OCI-LY7 (cell line): ENCODE measurements at regions not wholly inside any gene's neighbourhood (a gene's known extent, or its start where the extent isn't known, plus 50 kb on each side); places are given as distances from the start of the nearest gene placed in this dataset.

Experiments
- BruUV-seq: library from RNA; stranded (reverse); fragments of 400-500 nt; replicated peaks from 2 replicates; lab custom pipeline; 2021; lab: Mats Ljungman, UMichigan
- CTCF ChIA-PET: fragments of 300-600 bp; sonication (Branson Sonifier 250); formaldehyde crosslinking; loops from one replicate; lab custom pipeline; 2022; ENCODE audit warnings: antibody characterized with exemption; ENCODE audit not compliant: unreplicated experiment; lab: Charles Lee
- POLR2A ChIA-PET: fragments of 300-600 bp; sonication (Branson Sonifier 250); formaldehyde crosslinking; loops from one replicate; lab custom pipeline; 2022; ENCODE audit warnings: antibody characterized with exemption; lab: Charles Lee
- DNase-seq: peaks from one replicate; pipeline ENCODE4 v3.0.0-alpha.2; 2015; ENCODE audit warnings: low spot score
- H2AFZ ChIP-seq: fragments of 200-600 bp; sonication (generic), shearing (Covaris generic); 2 replicates; pipeline ENCODE4 v1.6.1; 2014; ENCODE audit warnings: mild to moderate bottlenecking, antibody characterized with exemption, low read length, moderate library complexity
- H3K27ac ChIP-seq: fragments of 200-600 bp; sonication (generic); 2 replicates; pipeline ENCODE4 v1.5.1; 2014; ENCODE audit warnings: mixed run types, low read depth, mild to moderate bottlenecking, moderate library complexity, low read length, inconsistent platforms; ENCODE audit not compliant: poor library complexity, severe bottlenecking
- H3K36me3 ChIP-seq: fragments of 200-600 bp; sonication (generic); 2 replicates; pipeline ENCODE4 v1.6.1; 2014; ENCODE audit warnings: mild to moderate bottlenecking, antibody characterized with exemption, low read length, moderate library complexity, mixed read lengths; ENCODE audit not compliant: insufficient read depth
- H3K4me1 ChIP-seq: fragments of 200-600 bp; sonication (generic); 2 replicates; pipeline ENCODE4 v1.5.1; 2014; ENCODE audit warnings: mild to moderate bottlenecking, low read length; ENCODE audit not compliant: insufficient read depth, poor library complexity, severe bottlenecking
- H3K4me2 ChIP-seq: fragments of 200-600 bp; sonication (generic); 2 replicates; pipeline ENCODE4 v1.6.1; 2014; ENCODE audit warnings: mild to moderate bottlenecking, low read length
- H3K4me3 ChIP-seq: fragments of 200-600 bp; sonication (generic); 2 replicates; pipeline ENCODE4 v1.5.1; 2014; ENCODE audit warnings: mild to moderate bottlenecking, low read depth, low read length; ENCODE audit not compliant: poor library complexity, severe bottlenecking
- H3K79me2 ChIP-seq: fragments of 200-600 bp; sonication (generic); 2 replicates; pipeline ENCODE4 v1.6.1; 2016; ENCODE audit warnings: low read depth, mild to moderate bottlenecking, low read length, moderate library complexity, mixed read lengths; ENCODE audit not compliant: insufficient read depth
- H3K9me2 ChIP-seq: fragments of 200-600 bp; sonication (generic); 2 replicates; pipeline ENCODE4 v1.6.1; 2016; ENCODE audit warnings: mild to moderate bottlenecking, low read length, mixed read lengths; ENCODE audit not compliant: insufficient read depth
- H3K9me3 ChIP-seq: fragments of 200-600 bp; sonication (generic); 2 replicates; pipeline ENCODE4 v1.6.1; 2014; ENCODE audit warnings: mild to moderate bottlenecking, mixed run types, low read length, mixed read lengths
- H4K20me1 ChIP-seq: fragments of 200-600 bp; sonication (generic); 2 replicates; pipeline ENCODE4 v1.6.1; 2014; ENCODE audit warnings: mild to moderate bottlenecking, antibody characterized with exemption, low read length, moderate library complexity, mixed read lengths; ENCODE audit not compliant: insufficient read depth
- EZH2phosphoT487 ChIP-seq: fragments of 200-600 bp; sonication (generic); IDR thresholded peaks from 2 replicates; pipeline ENCODE4 v1.6.1; 2018; ENCODE audit warnings: low read depth, borderline replicate concordance, mild to moderate bottlenecking, mixed run types, antibody characterized with exemption, low read length, moderate library complexity, mixed read lengths
- intact Hi-C: fragments of 100-400 bp; cut with micrococcal nuclease; formaldehyde crosslinking; loops from one replicate; pipeline ENCODE4 v1.10.0; 2022; ENCODE audit not compliant: unreplicated experiment
- TF ChIP-seq, protein P1 (sequence below): fragments of 200-600 bp; sonication (generic); conservative IDR thresholded peaks from 2 replicates; pipeline ENCODE4 v1.5.1; 2014; ENCODE audit warnings: mild to moderate bottlenecking, antibody characterized with exemption, low read length, moderate library complexity, mixed read lengths

DNA sequence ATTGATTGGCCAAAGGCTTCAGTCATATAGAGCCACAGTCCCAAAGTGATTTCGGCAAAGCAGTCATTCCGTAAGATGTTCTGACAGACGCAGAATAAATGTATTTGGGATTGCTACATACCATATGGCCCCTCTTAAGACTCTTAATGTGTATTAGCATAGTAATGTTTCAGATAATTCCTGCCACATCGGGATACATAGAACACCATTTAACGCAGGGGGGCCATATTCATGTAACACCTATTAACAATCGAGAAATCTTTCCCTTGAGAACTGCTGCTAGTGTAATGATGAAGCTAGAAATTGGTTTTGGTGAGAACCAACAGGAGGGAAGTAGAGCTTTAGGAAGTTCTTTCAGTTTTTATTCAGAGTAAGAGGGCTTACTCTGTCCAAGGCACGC lies 390.9 kb upstream of the SASH1 start:
- ChIA-PET CTCF (no interaction called here), POLR2A (no interaction called here)
- TF ChIP-seq EZH2phosphoT487, result no peak
- TF ChIP-seq, protein P1, sequence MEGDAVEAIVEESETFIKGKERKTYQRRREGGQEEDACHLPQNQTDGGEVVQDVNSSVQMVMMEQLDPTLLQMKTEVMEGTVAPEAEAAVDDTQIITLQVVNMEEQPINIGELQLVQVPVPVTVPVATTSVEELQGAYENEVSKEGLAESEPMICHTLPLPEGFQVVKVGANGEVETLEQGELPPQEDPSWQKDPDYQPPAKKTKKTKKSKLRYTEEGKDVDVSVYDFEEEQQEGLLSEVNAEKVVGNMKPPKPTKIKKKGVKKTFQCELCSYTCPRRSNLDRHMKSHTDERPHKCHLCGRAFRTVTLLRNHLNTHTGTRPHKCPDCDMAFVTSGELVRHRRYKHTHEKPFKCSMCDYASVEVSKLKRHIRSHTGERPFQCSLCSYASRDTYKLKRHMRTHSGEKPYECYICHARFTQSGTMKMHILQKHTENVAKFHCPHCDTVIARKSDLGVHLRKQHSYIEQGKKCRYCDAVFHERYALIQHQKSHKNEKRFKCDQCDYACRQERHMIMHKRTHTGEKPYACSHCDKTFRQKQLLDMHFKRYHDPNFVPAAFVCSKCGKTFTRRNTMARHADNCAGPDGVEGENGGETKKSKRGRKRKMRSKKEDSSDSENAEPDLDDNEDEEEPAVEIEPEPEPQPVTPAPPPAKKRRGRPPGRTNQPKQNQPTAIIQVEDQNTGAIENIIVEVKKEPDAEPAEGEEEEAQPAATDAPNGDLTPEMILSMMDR, result no peak
- Histone ChIP-seq H3K27ac (no peak overlapping the region), H3K79me2 (no peaks in the 10 kb centered on the region), H3K36me3 (no peaks in the 10 kb centered on the region), H4K20me1 (no peaks in the 10 kb centered on the region), H3K9me2 (no peaks in the 10 kb centered on the region), H3K4me2 (no peak overlapping the region), H3K4me1 (no peaks in the 10 kb centered on the region), H3K9me3 (no peaks in the 10 kb centered on the region), H2AFZ (no peak overlapping the region), H3K4me3 (no peak overlapping the region)
- no TSS peak for BruUV-seq
- intact Hi-C loops, result no loop called here
- DNase-seq, result no peak

DNA sequence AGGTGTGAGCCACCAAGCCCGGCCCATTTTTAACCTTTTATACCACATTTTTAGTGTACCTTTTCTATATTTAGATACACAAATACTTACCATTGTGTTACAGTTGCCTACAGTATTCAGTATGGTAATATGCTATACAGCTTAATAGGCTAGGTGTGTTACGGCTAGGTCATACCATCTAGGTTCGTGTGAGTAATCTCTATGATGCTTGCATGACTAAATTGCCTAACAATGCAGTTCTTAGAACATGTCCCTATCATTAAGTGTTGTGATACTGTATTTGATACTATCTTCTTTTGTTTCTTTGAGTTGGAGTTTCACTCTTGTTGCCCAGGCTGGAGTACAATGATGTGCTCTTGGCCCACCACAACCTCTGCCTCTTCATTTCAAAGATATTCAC lies 387.7 kb upstream of the SASH1 start:
- H3K4me2 ChIP-seq, result no peak overlapping the region
- DNase-seq, result no peak
- TF ChIP-seq EZH2phosphoT487, result no peak
- TF ChIP-seq, protein P1, result no peak
- H3K9me3 ChIP-seq, result no peaks in the 10 kb centered on the region
- intact Hi-C loops, result no loop called here
- no TSS peak for BruUV-seq
- CTCF ChIA-PET, result no interaction called here
- no peak overlapping the region for H3K4me3 ChIP-seq
- no peaks in the 10 kb centered on the region for H3K79me2 ChIP-seq
- H4K20me1 ChIP-seq, result no peaks in the 10 kb centered on the region
- H2AFZ ChIP-seq, result no peak overlapping the region
- no peak overlapping the region for H3K27ac ChIP-seq
- no peaks in the 10 kb centered on the region for H3K36me3 ChIP-seq
- H3K4me1 ChIP-seq, result no peaks in the 10 kb centered on the region
- H3K9me2 ChIP-seq, result no peaks in the 10 kb centered on the region
- POLR2A ChIA-PET, result interaction anchor here (0.7 kb wide), 1 partner anchor 357 kb away, joined by 3 read pairs; no protein-coding TSS in a partner anchor

DNA sequence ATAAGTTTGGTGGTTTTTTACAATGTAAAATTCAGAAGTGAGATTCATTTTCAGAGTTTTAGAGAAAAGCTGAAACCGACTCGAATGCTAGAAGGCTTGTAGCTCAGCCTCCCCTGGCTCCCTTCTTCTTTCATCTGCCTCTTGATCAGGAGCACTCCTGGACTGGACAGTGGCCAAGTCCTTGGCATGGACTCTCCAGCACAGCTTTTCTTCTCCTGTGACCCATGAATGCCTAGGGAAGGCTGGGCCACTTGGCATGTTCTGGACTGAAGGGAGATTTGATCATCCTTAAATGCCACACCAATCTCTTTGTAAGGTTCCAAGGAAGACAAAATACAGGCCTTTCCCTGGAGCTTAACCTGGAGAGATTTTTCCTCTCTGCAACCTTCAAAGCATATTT lies 384.0 kb upstream of the SASH1 start:
- Histone ChIP-seq H3K9me2 (no peaks in the 10 kb centered on the region), H3K4me2 (no peak overlapping the region), H3K4me1 (no peaks in the 10 kb centered on the region), H3K36me3 (no peaks in the 10 kb centered on the region), H3K27ac (no peak overlapping the region), H2AFZ (no peak overlapping the region), H3K4me3 (no peak overlapping the region), H3K9me3 (no peaks in the 10 kb centered on the region), H4K20me1 (no peaks in the 10 kb centered on the region), H3K79me2 (no peaks in the 10 kb centered on the region)
- intact Hi-C loops, result no loop called here
- ChIA-PET POLR2A (interaction anchor here (0.7 kb wide), 2 partner anchors 8 to 21 kb away, joined by 3 read pairs; no protein-coding TSS in a partner anchor), CTCF (no interaction called here)
- DNase-seq, result no peak
- BruUV-seq, result no TSS peak
- TF ChIP-seq, protein P1, result no peak
- no peak for TF ChIP-seq EZH2phosphoT487
